ENCODE measurements at regions not wholly inside any gene's neighbourhood (a gene's known extent, or its start where the extent isn't known, plus 50 kb on each side); places are given as distances from the start of the nearest gene placed in this dataset.

- no peak overlapping the region for H2BK5ac ChIP-seq (ENCODE audit: insufficient read length, low read length)
- no peaks in the 10 kb centered on the region for H3K27me3 ChIP-seq (ENCODE audit: insufficient read depth, low read length)
- no peak for TF ChIP-seq CTCF (conservative IDR thresholded peaks at IDR 0.05)
- no peak overlapping the region for H3T11ph ChIP-seq (ENCODE audit: low read length)
- H4K5ac ChIP-seq (ENCODE audit: insufficient read length, low read depth, low read length) = no peak overlapping the region
- H3K23me2 ChIP-seq (ENCODE audit: insufficient read length, low read depth, low read length, poor library complexity, severe bottlenecking) = no peaks in the 10 kb centered on the region
- H3K36me3 Mint-ChIP-seq (ENCODE audit: insufficient read depth in 1 of 3, low read depth in 3 of 3) = peaks cover 0 to 4% (median 2%) of the 10 kb centered on the region in 3 experiments; a peak in 3 of 7 replicates
- no peak overlapping the region for H2BK120ac ChIP-seq (ENCODE audit: low read depth, low read length, poor library complexity, severe bottlenecking)
- no peak overlapping the region for H2AFZ ChIP-seq (ENCODE audit: low read length)
- H3K9me3 ChIP-seq (ENCODE audit: control insufficient read depth, low read depth, low read length) = no peaks in the 10 kb centered on the region
- no peak overlapping the region for H3K14ac ChIP-seq (ENCODE audit: insufficient read depth, low read length)
- WGBS (ENCODE audit: extremely low coverage, insufficient read length, low lambda C conversion rate) = no CpG with 5 or more reads among the region's 3 CpGs
- H4K91ac ChIP-seq (ENCODE audit: insufficient read length, low read depth, low read length) = no peak overlapping the region
- H3K27ac Mint-ChIP-seq = no peak overlapping the region
- no peak overlapping the region for H3K18ac ChIP-seq (ENCODE audit: insufficient read length, low read depth, low read length)
- no peak overlapping the region for H3K27ac ChIP-seq (ENCODE audit: insufficient read length, low read depth, low read length)
- no peak overlapping the region for H3K4ac ChIP-seq (ENCODE audit: low read depth, low read length)
- H3K23ac ChIP-seq (ENCODE audit: insufficient read length, low read depth, low read length) = no peak overlapping the region
- H2BK20ac ChIP-seq (ENCODE audit: low read depth, low read length, poor library complexity, severe bottlenecking) = no peak overlapping the region
- no peak overlapping the region for H3K56ac ChIP-seq (ENCODE audit: insufficient read length, low read depth, low read length)
- H2AK5ac ChIP-seq (ENCODE audit: insufficient read length, low read length) = no peak overlapping the region
- no peak overlapping the region for H2BK12ac ChIP-seq (ENCODE audit: insufficient read length, low read depth, low read length)
- DNase-seq = no peak
- H3K4me1 ChIP-seq (ENCODE audit: insufficient read depth, low read length) = no peaks in the 10 kb centered on the region
- H3K79me2 ChIP-seq (ENCODE audit: insufficient read depth, low read length) = no peaks in the 10 kb centered on the region
- H2BK15ac ChIP-seq (ENCODE audit: low read depth, low read length) = no peak overlapping the region
- H3K4me1 Mint-ChIP-seq = no peaks in the 10 kb centered on the region
- no peak overlapping the region for H3K9ac ChIP-seq (ENCODE audit: extremely low read depth, insufficient read length, low read length)
- no peaks in the 10 kb centered on the region for H3K27me3 Mint-ChIP-seq (ENCODE audit: low read depth)
- H3K79me1 ChIP-seq (ENCODE audit: insufficient read depth, low read depth, low read length, poor library complexity, severe bottlenecking) = no peaks in the 10 kb centered on the region
- no peak overlapping the region for H3K4me3 Mint-ChIP-seq
- peaks cover 4 to 5% of the 10 kb centered on the region in 2 experiments; a peak in 4 of 5 replicates for H3K9me3 Mint-ChIP-seq
- no peaks in the 10 kb centered on the region for H4K20me1 ChIP-seq (ENCODE audit: control insufficient read depth, insufficient read depth, insufficient read length)
- no peak overlapping the region for H3K4me2 ChIP-seq (ENCODE audit: insufficient read depth, insufficient read length, low read length)
- H4K8ac ChIP-seq (replicated peaks; ENCODE audit: insufficient read length, low read depth, low read length) = no peak overlapping the region
These were observed 247.9 kb downstream of the CYRIA start for GRCh38 chr2:16417726-16418125.

All from H9 (cell line).